ENCODE measurements at regions not wholly inside any gene's neighbourhood (a gene's known extent, or its start where the extent isn't known, plus 50 kb on each side); places are given as distances from the start of the nearest gene placed in this dataset.

- Histone ChIP-seq H3K4me3 (no peak overlapping the region), H3K27me3 (replicated peaks in 1 of 2; ENCODE audit: control insufficient read depth in 2 of 2, insufficient read depth in 2 of 2, low read length in 1 of 2) (no peaks in the 10 kb centered on the region), H3K9me3 (replicated peaks; ENCODE audit: control insufficient read depth, insufficient read depth, low read length) (no peaks in the 10 kb centered on the region), H3K9ac (ENCODE audit: control insufficient read depth, insufficient read depth, low read length) (no peak overlapping the region), H3K4me2 (ENCODE audit: control insufficient read depth, insufficient read depth) (no peak overlapping the region), H3K79me2 (ENCODE audit: control insufficient read depth, insufficient read depth, low read length) (no peaks in the 10 kb centered on the region), H4K20me1 (ENCODE audit: control insufficient read depth, insufficient read depth) (no peaks in the 10 kb centered on the region), H3K27ac (ENCODE audit: control insufficient read depth, insufficient read depth) (no peak overlapping the region), H3K4me1 (ENCODE audit: control insufficient read depth, insufficient read depth, low read length) (no peaks in the 10 kb centered on the region), H3K36me3 (ENCODE audit: control insufficient read depth in 2 of 2, insufficient read depth in 2 of 2, low read length in 1 of 2) (no peaks in the 10 kb centered on the region), H2AFZ (ENCODE audit: control insufficient read depth, low read depth, low read length) (no peak overlapping the region)
- no peak for DNase-seq (ENCODE audit: low read depth, low spot score)
- ChIA-PET RAD21 (ENCODE audit: unreplicated experiment) (no interaction called here), CTCF (interaction anchor here (1.7 kb wide), 1 partner anchor 68 kb away, joined by 3 read pairs; no protein-coding TSS in a partner anchor), SMC1A (ENCODE audit: uncharacterized antibody, unreplicated experiment) (no interaction called here), POLR2A (no interaction called here)
- ATAC-seq, result no peak
- TF ChIP-seq STAT1 (conservative IDR thresholded peaks at IDR 0.05) (no peak), CBX5 (IDR thresholded peaks at IDR 0.05; ENCODE audit: low read depth) (no peak), EP300 (IDR thresholded peaks at IDR 0.05; ENCODE audit: borderline replicate concordance in 1 of 2, control insufficient read depth in 1 of 2, low read depth in 2 of 2, low read length in 2 of 2) (no peak), YY1 (IDR thresholded peaks at IDR 0.05; ENCODE audit: low read depth, low read length) (no peak), SUZ12 (IDR thresholded peaks at IDR 0.05; ENCODE audit: unreplicated experiment) (no peak), RFX5 (IDR thresholded peaks at IDR 0.05; ENCODE audit: low read depth, low read length) (no peak), FOXM1 (IDR thresholded peaks at IDR 0.05; ENCODE audit: low read depth, low read length) (no peak), RBBP5 (conservative IDR thresholded peaks at IDR 0.05) (no peak), FOS (IDR thresholded peaks at IDR 0.05; ENCODE audit: borderline replicate concordance, extremely low read depth, insufficient read length) (no peak), NR2C1 (IDR thresholded peaks at IDR 0.05) (no peak), EZH2 (IDR thresholded peaks at IDR 0.05; ENCODE audit: borderline replicate concordance, control insufficient read depth, low read depth, low read length) (no peak), ZZZ3 (IDR thresholded peaks at IDR 0.05; ENCODE audit: control insufficient read depth, insufficient read length, low read depth) (no peak)
- TF ChIP-seq, protein P1, sequence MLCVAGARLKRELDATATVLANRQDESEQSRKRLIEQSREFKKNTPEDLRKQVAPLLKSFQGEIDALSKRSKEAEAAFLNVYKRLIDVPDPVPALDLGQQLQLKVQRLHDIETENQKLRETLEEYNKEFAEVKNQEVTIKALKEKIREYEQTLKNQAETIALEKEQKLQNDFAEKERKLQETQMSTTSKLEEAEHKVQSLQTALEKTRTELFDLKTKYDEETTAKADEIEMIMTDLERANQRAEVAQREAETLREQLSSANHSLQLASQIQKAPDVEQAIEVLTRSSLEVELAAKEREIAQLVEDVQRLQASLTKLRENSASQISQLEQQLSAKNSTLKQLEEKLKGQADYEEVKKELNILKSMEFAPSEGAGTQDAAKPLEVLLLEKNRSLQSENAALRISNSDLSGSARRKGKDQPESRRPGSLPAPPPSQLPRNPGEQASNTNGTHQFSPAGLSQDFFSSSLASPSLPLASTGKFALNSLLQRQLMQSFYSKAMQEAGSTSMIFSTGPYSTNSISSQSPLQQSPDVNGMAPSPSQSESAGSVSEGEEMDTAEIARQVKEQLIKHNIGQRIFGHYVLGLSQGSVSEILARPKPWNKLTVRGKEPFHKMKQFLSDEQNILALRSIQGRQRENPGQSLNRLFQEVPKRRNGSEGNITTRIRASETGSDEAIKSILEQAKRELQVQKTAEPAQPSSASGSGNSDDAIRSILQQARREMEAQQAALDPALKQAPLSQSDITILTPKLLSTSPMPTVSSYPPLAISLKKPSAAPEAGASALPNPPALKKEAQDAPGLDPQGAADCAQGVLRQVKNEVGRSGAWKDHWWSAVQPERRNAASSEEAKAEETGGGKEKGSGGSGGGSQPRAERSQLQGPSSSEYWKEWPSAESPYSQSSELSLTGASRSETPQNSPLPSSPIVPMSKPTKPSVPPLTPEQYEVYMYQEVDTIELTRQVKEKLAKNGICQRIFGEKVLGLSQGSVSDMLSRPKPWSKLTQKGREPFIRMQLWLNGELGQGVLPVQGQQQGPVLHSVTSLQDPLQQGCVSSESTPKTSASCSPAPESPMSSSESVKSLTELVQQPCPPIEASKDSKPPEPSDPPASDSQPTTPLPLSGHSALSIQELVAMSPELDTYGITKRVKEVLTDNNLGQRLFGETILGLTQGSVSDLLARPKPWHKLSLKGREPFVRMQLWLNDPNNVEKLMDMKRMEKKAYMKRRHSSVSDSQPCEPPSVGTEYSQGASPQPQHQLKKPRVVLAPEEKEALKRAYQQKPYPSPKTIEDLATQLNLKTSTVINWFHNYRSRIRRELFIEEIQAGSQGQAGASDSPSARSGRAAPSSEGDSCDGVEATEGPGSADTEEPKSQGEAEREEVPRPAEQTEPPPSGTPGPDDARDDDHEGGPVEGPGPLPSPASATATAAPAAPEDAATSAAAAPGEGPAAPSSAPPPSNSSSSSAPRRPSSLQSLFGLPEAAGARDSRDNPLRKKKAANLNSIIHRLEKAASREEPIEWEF (IDR thresholded peaks at IDR 0.05; ENCODE audit: insufficient replicate concordance, low read depth, low read length), result no peak
- TF ChIP-seq, protein P2, sequence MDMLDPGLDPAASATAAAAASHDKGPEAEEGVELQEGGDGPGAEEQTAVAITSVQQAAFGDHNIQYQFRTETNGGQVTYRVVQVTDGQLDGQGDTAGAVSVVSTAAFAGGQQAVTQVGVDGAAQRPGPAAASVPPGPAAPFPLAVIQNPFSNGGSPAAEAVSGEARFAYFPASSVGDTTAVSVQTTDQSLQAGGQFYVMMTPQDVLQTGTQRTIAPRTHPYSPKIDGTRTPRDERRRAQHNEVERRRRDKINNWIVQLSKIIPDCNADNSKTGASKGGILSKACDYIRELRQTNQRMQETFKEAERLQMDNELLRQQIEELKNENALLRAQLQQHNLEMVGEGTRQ (IDR thresholded peaks at IDR 0.05; ENCODE audit: borderline replicate concordance, low read depth, low read length), result no peak
- 32% methylated on average over 2 of the region's 2 CpGs for WGBS (ENCODE audit: insufficient coverage, insufficient replicate concordance, low lambda C conversion rate, missing lambda C conversion rate)
- FAIRE-seq, result no peak
- in situ Hi-C loops (cut with MboI), result no loop called here
- no TSS peak for BruUV-seq (replicated peaks)
- intact Hi-C loops (cut with micrococcal nuclease; ENCODE audit: unreplicated experiment), result no loop called here
Observed at GRCh38 chr11:103585401-103585800, 451.0 kb upstream of the DDI1 start.

Data from GM12878 (cell line).